GM21447 (cell line): ENCODE measurements at regions not wholly inside any gene's neighbourhood (a gene's known extent, or its start where the extent isn't known, plus 50 kb on each side); places are given as distances from the start of the nearest gene placed in this dataset.
"Not testable (repeated sequence)": the region's sequence is repeated elsewhere in the genome, so short reads cannot be mapped to it uniquely, and the experiment has no call there.

Experiments used
- ATAC-seq: cut with Tn5 transposase; IDR thresholded peaks from one replicate; pipeline ENCODE4 v1.9.1; 2021; ENCODE audit not compliant: unreplicated experiment

DNA sequence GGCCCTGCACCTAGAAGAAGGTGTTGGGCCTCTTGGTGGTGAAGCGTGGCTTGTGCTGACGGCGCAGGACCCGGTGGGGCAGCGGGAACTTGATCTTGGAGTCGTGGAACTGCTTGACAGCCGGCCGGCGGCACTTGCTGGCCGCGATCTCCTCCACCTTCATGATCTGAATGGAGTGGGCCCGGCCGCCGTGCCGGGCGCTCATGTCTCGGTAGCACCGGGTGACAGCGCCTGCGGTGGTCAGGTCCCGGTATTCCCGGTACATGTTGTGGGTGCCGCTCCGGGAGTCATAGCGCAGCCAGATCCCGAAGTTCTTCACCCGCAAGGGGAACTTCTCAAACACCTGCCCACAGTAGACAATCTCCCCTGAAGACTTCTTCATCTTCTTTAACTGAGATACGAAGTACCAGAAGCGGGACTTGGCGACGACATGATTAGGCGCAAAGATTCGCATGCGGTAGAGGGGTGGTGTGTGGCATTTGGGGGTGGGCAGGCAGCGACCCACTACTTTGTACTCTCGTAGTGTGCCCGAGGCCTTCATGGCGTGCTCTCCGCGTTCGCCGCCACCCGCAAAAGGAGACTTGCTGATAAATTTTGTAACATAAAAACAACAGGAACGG is 92.1 kb upstream of the MSH6 start:
- not testable (repeated sequence) for ATAC-seq

DNA sequence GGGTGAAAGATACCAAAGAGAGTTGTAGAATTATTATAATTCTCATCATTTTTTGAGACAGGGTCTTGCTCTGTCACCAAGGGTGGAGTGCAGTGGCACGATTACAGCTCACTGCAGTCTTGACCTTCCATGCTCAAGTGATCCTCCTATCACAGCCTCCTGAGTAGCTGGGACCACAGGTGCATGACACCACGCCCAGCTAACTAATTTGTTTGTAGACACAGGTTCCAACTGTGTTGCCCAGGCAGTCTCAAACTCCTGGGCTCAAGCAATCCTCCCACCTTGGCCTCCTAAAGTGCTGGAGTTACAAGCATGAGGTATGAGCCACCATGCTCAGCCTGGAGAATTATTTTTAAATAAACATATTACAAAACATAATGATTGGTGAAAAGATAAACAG is 92.8 kb upstream of the MSH6 start:
- ATAC-seq: no peak

DNA sequence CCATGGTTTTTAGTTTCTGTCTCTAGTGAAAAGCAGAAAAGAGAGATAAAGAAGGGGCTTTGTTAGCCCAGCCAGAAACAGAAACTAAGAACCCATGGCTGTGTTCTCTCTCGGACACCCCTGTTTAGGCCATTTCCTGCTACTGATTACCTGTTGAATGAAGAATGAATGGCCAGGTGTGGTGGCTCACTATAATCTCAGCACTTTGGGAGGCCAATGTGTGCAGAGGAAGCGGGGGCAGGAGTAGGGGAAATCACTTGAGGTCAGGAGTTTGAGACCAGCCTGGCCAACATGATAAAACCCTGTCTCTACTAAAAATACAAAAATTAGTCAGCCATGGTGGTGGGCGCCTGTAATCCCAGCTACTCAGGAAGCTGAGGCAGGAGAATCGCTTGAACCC is 93.8 kb upstream of the MSH6 start:
- peak; percentile 87 for ATAC-seq

DNA sequence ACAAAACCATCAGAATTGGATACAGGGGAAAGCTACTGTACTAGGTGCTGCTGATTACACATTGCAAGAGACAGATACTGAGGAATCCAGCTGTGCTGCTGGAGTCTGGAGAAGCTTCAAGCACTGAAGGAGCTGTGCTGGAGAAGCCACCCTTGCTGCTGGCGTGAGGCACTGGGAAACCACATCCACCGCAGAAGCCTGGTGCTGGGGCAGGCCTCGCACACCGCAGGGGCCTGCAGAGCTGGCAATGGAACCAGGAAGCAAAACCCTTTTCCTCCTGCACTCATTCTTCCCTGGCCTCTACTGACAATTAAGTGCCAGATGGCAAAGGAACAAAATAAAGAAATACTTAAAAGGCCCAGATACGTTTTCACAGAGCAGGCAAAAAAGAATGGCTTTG is 94.4 kb upstream of the MSH6 start:
- ATAC-seq: no peak

DNA sequence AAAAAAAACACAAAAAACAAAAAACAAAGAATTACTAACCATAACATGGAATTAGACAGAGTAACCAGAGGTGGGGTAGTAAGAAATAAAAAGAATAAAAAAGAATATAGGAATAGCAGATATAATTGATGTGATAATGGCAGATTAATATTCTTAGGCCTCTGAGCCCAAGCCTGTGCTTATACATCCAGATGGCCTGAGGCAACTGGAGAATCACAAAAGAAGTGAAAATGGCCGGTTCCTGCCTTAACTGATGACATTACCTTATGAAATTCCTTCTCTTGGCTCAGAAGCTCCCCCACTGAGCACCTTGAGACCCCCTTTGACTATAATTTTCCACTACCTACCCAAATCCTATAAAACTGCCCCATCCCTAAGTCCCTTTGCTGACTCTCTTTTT is 95.1 kb upstream of the MSH6 start:
- no peak for ATAC-seq

DNA sequence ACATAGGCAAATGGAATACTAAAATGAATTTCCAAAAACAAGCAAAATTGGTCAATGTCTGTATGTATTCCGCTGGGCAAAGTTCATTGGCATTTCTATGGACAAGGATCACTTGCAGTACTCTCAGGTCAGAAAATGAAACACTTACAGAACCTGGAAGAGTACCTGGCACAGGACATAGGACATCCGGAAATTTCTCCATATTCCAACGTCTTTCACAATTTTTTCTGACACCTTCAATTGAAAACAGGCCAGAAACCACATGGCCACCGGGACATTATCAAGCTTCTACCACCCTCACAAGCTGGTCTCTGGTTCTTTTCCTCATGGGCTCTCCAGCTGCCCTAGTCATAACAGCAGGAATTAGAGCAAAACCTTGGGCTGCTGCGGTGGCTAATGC is 96.9 kb upstream of the MSH6 start:
- no peak for ATAC-seq

DNA sequence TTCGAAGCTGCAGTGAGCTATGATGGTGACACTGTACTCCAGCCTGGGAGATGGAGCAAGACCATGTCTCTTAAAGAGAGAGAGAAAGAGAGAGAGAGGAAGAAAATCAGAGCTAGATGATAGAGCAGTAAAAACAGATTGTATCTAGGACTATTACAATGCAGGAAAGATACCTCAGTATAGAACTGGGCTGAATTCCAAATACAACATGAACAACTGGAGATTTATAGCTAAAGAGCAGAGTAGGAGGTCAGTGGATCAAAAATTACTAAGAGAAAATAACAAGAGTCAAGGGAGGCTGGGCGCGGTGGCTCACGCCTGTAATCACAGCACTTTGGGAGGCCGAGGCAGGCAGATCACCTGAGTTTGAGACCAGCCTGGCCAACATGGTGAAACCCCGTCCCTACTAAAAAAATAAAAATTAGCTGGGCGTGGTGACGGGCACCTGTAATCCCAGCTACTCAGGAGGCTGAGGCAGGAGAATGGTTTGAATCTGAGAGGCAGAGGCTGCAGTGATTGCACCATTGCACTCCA is 100.7 kb upstream of the MSH6 start:
- ATAC-seq: no peak

DNA sequence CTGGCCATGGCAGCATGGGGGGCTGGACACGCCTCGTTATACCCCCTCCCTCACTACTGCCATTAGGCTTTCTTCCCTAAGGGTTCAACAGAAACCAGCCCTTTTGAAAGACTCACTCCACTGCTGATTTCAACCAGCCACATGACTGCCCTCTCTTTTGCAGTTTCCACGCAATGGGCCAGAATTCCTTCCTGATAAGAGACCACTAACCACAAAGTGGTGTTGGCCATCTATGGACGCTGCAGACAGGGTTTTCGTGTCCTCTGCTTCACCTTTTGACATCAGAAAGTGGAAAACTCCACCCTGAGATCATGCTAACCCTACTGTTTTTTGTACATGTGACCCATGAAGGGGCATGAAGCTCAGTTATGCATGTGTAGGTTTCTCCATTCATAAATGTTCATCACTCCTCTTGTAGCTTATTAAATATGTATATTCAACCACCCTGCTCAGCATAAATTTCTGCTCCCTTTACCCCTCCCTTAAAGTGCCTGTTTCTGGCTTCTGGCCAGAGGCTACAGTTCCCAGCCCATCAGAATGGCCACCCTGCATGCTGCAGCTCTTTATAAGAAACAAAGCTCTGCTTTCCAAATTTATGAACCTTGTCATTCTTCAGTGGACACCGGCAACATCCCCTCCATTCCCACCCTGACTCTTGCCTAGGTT is 105.6 kb upstream of the KCNK12 start:
- no peak for ATAC-seq

DNA sequence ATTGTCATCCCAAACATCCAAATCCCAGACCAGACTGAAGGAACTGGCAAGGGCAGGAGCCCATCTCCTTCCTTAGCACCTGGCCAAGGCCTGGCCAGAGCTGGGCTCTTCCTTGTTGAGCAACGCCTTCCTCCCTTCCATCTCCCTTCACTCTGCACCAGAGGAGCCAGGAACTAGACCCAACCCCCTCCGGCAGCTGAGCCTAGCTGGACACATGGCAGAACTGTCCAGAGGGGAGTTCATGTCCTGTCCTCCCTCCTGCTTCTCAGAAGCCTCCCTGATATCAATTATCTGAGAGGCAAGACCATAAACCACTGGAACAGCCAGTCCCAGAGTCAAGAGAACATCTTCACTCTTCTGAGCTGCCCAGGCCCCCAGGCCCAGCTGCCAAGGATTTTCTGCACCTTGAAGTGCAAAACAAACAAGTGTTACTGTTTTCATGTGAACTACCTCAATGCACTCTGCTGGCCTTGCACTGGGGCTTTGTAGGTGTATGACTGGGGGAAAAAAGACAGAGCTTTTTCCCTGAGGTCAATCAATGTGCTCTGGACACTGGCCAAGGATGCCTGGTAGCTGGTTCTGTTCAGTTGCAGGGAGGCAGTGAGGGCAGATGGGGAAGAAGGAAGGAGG is 104.5 kb upstream of the KCNK12 start:
- no peak for ATAC-seq

DNA sequence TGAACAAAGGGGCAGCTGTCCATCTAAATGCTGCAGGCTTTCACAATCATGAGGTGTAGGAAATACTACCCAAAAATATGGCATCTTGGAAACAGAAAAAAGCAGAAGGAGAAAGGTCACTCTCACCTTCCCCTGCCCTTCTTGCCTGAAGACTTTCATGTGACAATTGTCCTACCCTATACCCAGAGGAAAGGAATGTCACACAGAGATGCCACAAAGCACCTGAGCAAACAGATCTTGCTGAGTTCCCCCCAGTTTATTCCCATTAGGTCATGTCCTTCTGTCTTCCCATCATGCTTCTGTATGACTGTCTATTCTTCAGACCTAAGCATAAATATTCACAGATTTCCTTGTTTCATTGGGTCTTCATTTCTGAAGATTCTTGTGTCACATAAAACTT is 95.5 kb upstream of the KCNK12 start:
- ATAC-seq: no peak

DNA sequence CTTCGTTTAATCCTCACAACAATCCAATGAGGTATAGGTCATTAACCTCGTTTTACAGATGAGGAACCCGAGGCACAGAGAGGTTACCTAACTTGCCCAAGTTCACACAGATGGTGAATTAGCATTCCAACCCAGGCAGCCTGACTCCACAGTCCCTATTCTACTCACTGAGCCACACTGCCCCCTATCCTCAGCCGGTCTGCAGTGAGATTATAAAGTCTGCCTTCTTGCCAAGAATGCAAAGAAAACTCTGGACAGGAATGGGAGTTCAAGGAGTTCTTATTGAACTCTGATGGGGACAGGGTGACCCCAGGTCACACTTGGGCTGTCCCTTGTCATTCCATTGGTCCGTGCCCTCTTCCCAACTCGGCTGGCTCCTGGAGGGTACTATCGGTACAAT is 94.0 kb upstream of the KCNK12 start:
- ATAC-seq: no peak

DNA sequence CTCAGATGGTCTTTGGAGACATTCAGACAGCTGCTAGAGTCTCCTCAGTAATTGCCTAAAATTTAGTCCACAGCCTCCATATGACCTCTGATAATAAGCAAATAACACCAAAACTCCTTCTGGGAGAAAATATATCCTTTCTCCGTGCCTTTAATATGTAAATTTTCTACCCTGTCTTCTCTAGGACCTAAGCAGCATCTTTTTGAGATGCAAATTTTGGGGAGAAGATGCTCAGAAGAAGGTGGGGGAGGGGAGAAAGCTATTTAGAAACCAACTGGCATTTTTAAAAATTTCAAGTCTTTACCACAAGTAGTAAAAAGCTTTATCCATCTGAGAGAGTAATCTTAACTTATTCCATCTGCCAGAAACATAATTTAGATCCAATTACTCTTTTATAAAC is 91.8 kb upstream of the KCNK12 start:
- no peak for ATAC-seq

DNA sequence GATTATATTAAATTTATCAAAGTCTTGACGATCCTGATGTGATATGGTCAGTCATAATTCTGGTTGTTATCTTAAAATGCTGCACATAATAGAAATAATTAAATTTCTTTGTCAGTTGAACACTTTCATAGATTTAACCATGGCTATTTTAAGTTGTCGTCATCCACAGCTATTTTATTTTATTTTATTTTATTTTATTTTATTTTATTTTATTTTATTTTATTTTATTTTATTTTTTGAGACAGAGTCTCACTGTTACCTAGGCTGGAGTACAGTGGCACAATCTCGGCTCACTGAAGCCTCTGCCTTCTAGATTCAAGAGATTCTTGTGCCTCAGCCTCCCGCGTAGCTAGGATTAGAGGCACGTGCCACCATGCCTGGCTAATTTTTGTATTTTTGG is 90.5 kb upstream of the KCNK12 start:
- ATAC-seq: no peak

DNA sequence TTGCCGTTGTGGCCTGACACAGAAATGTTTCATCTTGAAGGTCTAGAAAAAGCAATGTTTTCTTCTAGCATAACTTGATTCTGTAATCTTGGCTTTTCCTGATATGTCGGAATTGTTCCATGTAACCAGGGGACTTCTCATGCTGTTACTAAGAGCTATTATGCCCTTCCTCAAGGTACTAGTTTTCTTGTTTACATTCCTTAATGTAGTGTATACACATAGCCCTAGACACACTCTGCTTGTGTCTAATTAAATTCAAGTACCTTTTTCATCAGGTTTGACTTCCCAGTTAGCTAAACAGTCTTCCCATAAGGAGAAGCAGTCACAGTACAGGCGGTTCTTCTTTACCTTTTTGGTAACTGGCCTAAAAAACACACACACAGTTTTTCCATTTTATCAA is 89.4 kb upstream of the KCNK12 start:
- ATAC-seq: no peak

DNA sequence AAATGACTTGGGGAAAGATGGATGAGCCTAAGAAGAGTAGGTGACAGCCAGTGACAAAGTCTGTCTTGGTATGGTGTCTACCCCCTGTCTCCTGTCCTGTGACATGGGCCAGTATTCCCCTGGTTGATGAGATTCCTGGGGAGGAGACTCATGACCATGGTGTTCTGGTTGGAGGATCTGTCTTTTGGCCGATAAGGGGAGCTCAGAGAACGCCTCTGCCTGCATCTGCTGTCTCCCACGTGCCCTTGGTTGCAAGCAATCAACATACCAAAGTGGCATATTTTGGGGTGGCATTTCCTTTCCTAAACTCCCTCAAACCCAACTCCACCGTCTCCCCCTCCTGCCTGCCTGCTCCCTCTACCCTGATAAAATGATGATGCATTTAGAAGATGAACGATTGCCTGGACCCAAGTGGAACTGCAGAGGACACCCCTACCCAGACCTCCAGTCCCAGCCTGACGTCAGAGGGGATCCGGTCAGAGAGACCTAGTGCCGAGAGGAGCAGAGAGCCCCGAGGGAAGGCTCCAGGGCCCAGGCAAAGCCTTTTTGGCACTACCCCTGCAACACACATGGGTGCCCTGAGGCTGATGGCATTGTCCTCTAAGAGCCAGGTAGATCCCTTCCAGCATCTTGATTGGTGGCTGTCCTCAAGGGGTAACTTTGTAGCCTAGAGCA is 88.0 kb upstream of the KCNK12 start:
- ATAC-seq: no peak

DNA sequence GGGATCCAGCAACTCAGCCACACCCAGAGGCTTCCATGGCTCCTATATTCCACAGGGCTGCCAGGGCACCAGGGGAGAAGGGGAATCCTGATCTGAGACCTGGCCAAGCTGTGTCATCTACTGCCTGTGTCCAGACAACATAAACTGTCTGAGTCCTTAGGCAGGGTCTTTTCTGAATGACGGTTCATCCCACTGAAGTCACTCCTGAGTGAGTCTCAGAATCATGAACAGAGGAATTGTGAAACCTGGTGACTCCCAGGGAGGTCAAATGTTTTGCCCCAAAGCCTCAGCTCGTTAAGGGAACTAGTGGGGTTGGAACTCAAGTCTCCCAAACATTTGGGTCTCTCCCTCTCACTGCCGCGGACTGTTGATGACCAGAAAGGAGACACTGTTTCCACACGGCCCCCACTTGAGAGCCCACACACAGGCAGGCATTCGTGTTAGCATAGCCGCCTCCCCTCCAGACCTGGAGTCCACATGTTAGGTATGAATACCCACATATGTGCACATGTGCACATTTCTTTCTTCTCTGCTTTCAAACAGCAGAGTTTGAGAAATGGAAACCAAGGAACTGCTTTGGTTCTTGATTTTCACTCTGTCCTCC is 87.2 kb upstream of the KCNK12 start:
- ATAC-seq: no peak

DNA sequence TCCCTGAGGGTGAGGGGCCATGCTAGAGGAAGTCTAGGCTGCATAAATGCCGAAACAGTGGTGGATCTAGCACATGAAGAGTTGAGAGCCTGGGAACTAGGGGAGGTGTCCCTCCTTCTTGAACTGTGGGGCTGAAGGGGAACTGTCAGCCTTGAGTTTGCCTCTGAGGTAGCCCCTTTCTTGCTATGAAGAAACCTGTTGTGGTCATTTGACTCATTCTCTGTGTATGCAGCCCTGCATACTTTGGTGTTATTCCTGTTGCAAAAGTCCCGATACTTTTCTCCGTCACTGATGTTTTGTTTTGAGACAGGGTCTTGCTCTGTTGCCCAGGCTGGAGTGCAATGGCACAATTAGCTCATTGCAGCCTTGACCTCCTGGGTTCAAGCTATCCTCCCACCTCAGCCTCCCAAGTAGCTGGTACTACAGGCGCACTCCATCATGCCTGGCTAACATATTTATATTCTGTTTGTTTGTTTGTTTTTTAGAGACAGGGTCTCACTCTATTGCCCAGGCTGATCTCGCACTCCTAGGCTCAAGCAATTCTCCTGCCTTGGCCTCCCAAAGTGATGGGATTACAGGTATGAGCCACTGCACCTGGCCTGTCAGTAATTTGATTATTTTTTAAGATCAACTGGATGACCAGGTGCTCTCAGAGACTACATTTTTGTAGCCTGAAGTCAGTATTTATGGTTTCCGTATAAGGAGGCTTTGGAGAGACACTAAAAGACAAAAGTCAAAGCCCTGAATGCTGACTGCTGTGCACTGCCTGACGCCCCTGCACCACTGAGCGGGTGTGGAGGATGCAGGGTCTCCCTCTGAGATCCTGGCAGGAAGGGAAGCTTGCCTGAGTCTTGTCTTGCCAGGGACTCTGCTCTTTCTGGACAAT is 86.2 kb upstream of the KCNK12 start:
- ATAC-seq: no peak

DNA sequence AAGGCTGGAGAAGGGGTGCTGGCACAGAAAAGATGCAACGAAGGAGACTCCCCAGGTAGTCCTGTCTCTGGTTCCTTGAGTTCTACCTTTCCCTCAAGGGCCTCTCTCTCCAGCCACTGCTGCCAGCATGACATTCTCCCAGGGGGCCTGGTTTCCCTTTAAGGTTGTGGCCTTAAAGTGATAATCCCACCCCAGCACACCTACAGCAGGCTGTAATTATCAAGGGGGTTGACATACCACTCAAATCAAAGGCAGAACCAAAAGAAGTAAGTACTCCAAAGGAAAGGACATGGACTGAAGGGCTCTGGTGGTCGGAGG is 84.7 kb upstream of the KCNK12 start:
- ATAC-seq: peak; percentile 5

DNA sequence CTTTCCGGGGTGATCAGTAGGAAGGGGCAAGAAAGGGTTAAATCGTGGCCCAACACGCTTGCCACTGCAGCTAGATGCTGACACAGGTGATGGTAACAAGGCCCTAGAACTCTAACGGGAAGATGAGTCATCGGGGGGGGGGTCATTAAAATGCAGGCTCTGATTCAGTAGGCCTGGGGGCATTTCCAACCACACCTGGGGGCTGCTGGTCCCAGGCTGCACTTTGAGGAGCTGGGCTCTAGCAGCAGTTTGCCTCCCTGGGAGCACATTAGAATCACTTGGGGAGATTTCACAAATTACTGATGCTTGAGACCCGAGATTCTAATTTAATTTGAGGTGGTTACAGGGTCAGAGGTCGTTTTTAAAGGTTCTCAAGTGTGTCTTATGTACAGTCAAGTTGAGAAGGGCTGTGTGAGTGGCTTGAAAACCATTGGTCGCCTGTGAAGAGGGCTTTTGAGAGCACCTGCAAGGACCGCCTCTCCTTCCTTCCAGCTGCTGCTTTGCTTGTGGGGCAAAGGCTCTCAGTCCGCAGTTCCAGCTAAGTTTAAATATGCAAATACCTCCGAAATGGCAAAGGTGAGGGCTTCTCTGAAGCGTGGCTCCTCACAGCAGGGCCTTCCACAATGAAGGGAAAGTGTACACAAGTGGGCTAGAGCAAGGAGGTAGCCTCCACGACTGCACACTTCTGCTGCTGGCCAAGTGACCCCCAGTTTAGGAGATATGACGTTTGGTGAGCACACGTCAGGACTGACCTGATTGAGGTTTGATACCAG is 84.2 kb upstream of the KCNK12 start:
- ATAC-seq: peak; percentile 84
